ENCODE measurements at regions not wholly inside any gene's neighbourhood (a gene's known extent, or its start where the extent isn't known, plus 50 kb on each side); places are given as distances from the start of the nearest gene placed in this dataset.

- TF ChIP-seq ZC3H10 (CRISPR knock-in tag; IDR thresholded peaks at IDR 0.05), result no peak
- TF ChIP-seq RARB (CRISPR knock-in tag; IDR thresholded peaks at IDR 0.05), result no peak
- no peak for TF ChIP-seq TSHZ2 (CRISPR knock-in tag; IDR thresholded peaks at IDR 0.05)
- TF ChIP-seq PATZ1 (CRISPR knock-in tag; IDR thresholded peaks at IDR 0.05; ENCODE audit: borderline replicate concordance), result no peak
- TF ChIP-seq OSR1 (CRISPR knock-in tag; IDR thresholded peaks at IDR 0.05), result no peak
- no peak for TF ChIP-seq POU6F1 (CRISPR knock-in tag; IDR thresholded peaks at IDR 0.05; ENCODE audit: borderline replicate concordance, low read depth)
- TF ChIP-seq CSDC2 (CRISPR knock-in tag; IDR thresholded peaks at IDR 0.05), result no peak
- no peak for TF ChIP-seq ISL1 (CRISPR knock-in tag; IDR thresholded peaks at IDR 0.05)
- no peak for TF ChIP-seq ZFP3 (CRISPR knock-in tag; IDR thresholded peaks at IDR 0.05)
- no peak for TF ChIP-seq ESRRG (CRISPR knock-in tag; IDR thresholded peaks at IDR 0.05)
- TF ChIP-seq TOX (CRISPR knock-in tag; IDR thresholded peaks at IDR 0.05; ENCODE audit: borderline replicate concordance), result no peak
- TF ChIP-seq PPARA (CRISPR knock-in tag; IDR thresholded peaks at IDR 0.05; ENCODE audit: borderline replicate concordance), result no peak
- no peak for TF ChIP-seq ZFP30 (CRISPR knock-in tag; IDR thresholded peaks at IDR 0.05)
- no peak for ATAC-seq
Observed at GRCh38 chr17:33473061-33473460, 180.0 kb upstream of the ASIC2 start.

GRCh38 chr17:33474789-33475188 lies 181.7 kb upstream of the ASIC2 start:
- no peak for ATAC-seq
- TF ChIP-seq CREB5 (CRISPR knock-in tag; IDR thresholded peaks at IDR 0.05; ENCODE audit: low read depth) (no peak), OSR1 (CRISPR knock-in tag; IDR thresholded peaks at IDR 0.05) (no peak), ZNF70 (CRISPR knock-in tag; IDR thresholded peaks at IDR 0.05) (no peak), ZNF565 (CRISPR knock-in tag; conservative IDR thresholded peaks at IDR 0.05; ENCODE audit: low read depth) (no peak), TSHZ2 (CRISPR knock-in tag; IDR thresholded peaks at IDR 0.05) (no peak), ZNF8 (CRISPR knock-in tag; IDR thresholded peaks at IDR 0.05) (no peak), TOX (CRISPR knock-in tag; IDR thresholded peaks at IDR 0.05; ENCODE audit: borderline replicate concordance) (no peak), POU6F1 (CRISPR knock-in tag; IDR thresholded peaks at IDR 0.05; ENCODE audit: borderline replicate concordance, low read depth) (no peak), PPARA (CRISPR knock-in tag; IDR thresholded peaks at IDR 0.05; ENCODE audit: borderline replicate concordance) (no peak), RARB (CRISPR knock-in tag; IDR thresholded peaks at IDR 0.05) (no peak), TCF4 (CRISPR knock-in tag; IDR thresholded peaks at IDR 0.05; ENCODE audit: borderline replicate concordance) (no peak)
